CD4-positive, alpha-beta memory T cell (primary cell): ENCODE measurements at regions not wholly inside any gene's neighbourhood (a gene's known extent, or its start where the extent isn't known, plus 50 kb on each side); places are given as distances from the start of the nearest gene placed in this dataset.

Experiments used
- CTCF ChIA-PET: fragments of 350-600 bp; sonication (Branson Sonifier 250); formaldehyde crosslinking; loops from one replicate; lab custom pipeline; 2021; ENCODE audit warnings: inconsistent platforms; ENCODE audit not compliant: partially characterized antibody; lab: Charles Lee
- POLR2A ChIA-PET: fragments of 350-600 bp; sonication (Branson Sonifier 250); formaldehyde crosslinking; loops from one replicate; lab custom pipeline; 2021; ENCODE audit not compliant: partially characterized antibody; lab: Charles Lee
- DNase-seq, 5 donors: peaks; one replicate each; pipeline versions ENCODE4 v3.0.0 to v3.0.0-alpha.2; 2020 to 2022; ENCODE audit warnings: mixed read lengths in 1 of 5
- H3K27ac ChIP-seq: one replicate; pipeline ENCODE4 v1.7.0; 2013; ENCODE audit warnings: low read depth, low read length
- H3K27me3 ChIP-seq: 2 replicates; pipeline ENCODE4 v1.7.0; 2013; ENCODE audit warnings: mild to moderate bottlenecking, low read length, moderate library complexity; ENCODE audit not compliant: insufficient read depth
- H3K36me3 ChIP-seq: 2 replicates; pipeline ENCODE4 v1.7.0; 2013; ENCODE audit warnings: mild to moderate bottlenecking, low read length, moderate library complexity; ENCODE audit not compliant: insufficient read depth
- H3K4me1 ChIP-seq: 2 replicates; pipeline ENCODE4 v1.7.0; 2013; ENCODE audit warnings: mild to moderate bottlenecking, low read length, moderate library complexity; ENCODE audit not compliant: insufficient read depth
- H3K4me3 ChIP-seq, 2 donors: one replicate each; pipeline ENCODE4 v1.7.0; 2013; ENCODE audit warnings: low read length in 2 of 2, mild to moderate bottlenecking in 1 of 2
- H3K9me3 ChIP-seq, 2 donors: one replicate each; pipeline ENCODE4 v1.7.0; 2013; ENCODE audit warnings: low read length in 2 of 2, control low read depth in 1 of 2; ENCODE audit not compliant: control insufficient read depth in 1 of 2
- H3K27ac Mint-ChIP-seq, 7 donors: one replicate each; pipeline ENCODE4 v1.8.0; 2020 to 2021; ENCODE audit warnings: mixed read lengths in 7 of 7, mild to moderate bottlenecking in 6 of 7, inconsistent platforms in 3 of 7, moderate library complexity in 3 of 7
- H3K27me3 Mint-ChIP-seq, 2 donors: one replicate each; pipeline ENCODE4 v1.8.0; 2020 to 2021; ENCODE audit warnings: mixed read lengths in 2 of 2
- H3K36me3 Mint-ChIP-seq, 2 donors: one replicate each; pipeline ENCODE4 v1.8.0; 2020 to 2021; ENCODE audit warnings: mixed read lengths in 2 of 2, inconsistent platforms in 1 of 2, mild to moderate bottlenecking in 1 of 2
- H3K4me1 Mint-ChIP-seq, 4 donors: one replicate each; pipeline ENCODE4 v1.8.0; 2020 to 2021; ENCODE audit warnings: mixed read lengths in 4 of 4, mild to moderate bottlenecking in 1 of 4
- H3K4me3 Mint-ChIP-seq, 8 donors: one replicate each; pipeline ENCODE4 v1.8.0; 2020 to 2021; ENCODE audit warnings: mixed read lengths in 8 of 8, mild to moderate bottlenecking in 7 of 8, moderate library complexity in 6 of 8, inconsistent platforms in 3 of 8
- H3K9me3 Mint-ChIP-seq, 8 donors: one replicate each; pipeline ENCODE4 v1.8.0; 2020 to 2021; ENCODE audit warnings: mixed read lengths in 8 of 8, mild to moderate bottlenecking in 5 of 8, inconsistent platforms in 3 of 8, moderate library complexity in 1 of 8
- intact Hi-C: fragments of 100-400 bp; cut with micrococcal nuclease; formaldehyde crosslinking; loops from one replicate; pipeline ENCODE4 v1.15.1; 2023

- ChIA-PET POLR2A (no interaction called here), CTCF (no interaction called here)
- Histone ChIP-seq H3K27ac (no peak overlapping the region), H3K27me3 (no peaks in the 10 kb centered on the region), H3K4me1 (no peaks in the 10 kb centered on the region), H3K36me3 (no peaks in the 10 kb centered on the region), H3K4me3 (no peak overlapping the region), H3K9me3 (no peaks in the 10 kb centered on the region)
- H3K4me3 Mint-ChIP-seq = no peak overlapping the region
- H3K27ac Mint-ChIP-seq = no peak overlapping the region
- intact Hi-C loops = no loop called here
- no peaks in the 10 kb centered on the region for H3K27me3 Mint-ChIP-seq
- no peak for DNase-seq
- H3K36me3 Mint-ChIP-seq = no peaks in the 10 kb centered on the region
- peaks cover 0 to 2% (median 0%) of the 10 kb centered on the region in 8 donors for H3K9me3 Mint-ChIP-seq
- H3K4me1 Mint-ChIP-seq = no peaks in the 10 kb centered on the region
Observed at GRCh38 chr2:143965493-143966164, 554.3 kb downstream of the ZEB2 start.

- Mint-ChIP-seq H3K27ac (no peak overlapping the region), H3K27me3 (no peaks in the 10 kb centered on the region)
Observed at GRCh38 chr2:143964891-143965290, 555.0 kb downstream of the ZEB2 start.

DNA sequence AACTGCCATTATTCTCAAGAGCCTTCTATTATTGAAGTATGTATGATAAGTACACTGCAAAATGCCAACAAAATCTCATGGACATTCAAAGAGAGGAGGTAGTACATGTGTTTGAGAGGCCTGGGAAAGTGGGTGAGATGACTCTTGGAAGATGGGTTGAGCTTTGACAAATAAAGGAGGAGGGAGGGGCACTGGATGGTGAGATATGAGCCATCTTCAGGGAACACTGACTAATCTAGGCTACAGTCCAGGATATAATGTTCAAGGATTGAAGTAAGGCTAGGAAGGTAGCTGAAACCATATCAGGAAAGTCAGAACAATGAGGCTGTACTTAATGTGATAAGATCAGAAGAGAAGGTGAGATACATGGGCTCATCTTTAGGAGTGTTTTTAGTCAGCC is 559.7 kb downstream of the ZEB2 start:
- no peaks in the 10 kb centered on the region for H3K4me1 ChIP-seq
- H3K9me3 ChIP-seq = no peaks in the 10 kb centered on the region
- Mint-ChIP-seq H3K36me3 (peaks cover 0 to 7% of the 10 kb centered on the region in 2 donors), H3K4me3 (no peak overlapping the region), H3K4me1 (no peaks in the 10 kb centered on the region), H3K9me3 (peaks cover 0 to 6% (median 0%) of the 10 kb centered on the region in 8 donors), H3K27ac (no peak overlapping the region), H3K27me3 (no peaks in the 10 kb centered on the region)
- H3K27me3 ChIP-seq = no peaks in the 10 kb centered on the region
- no peak for DNase-seq
- no peaks in the 10 kb centered on the region for H3K36me3 ChIP-seq
- intact Hi-C loops = no loop called here
- no peak overlapping the region for H3K4me3 ChIP-seq
- POLR2A ChIA-PET = no interaction called here
- CTCF ChIA-PET = no interaction called here
- H3K27ac ChIP-seq = no peak overlapping the region

More at GRCh38 chr2:143964891-143965290, 555.0 kb downstream of the ZEB2 start:
- Histone ChIP-seq H3K36me3 (no peaks in the 10 kb centered on the region), H3K27ac (no peak overlapping the region), H3K4me3 (no peak overlapping the region), H3K27me3 (no peaks in the 10 kb centered on the region), H3K4me1 (no peaks in the 10 kb centered on the region), H3K9me3 (no peaks in the 10 kb centered on the region)
- Mint-ChIP-seq H3K9me3 (peaks cover 0 to 6% (median 0%) of the 10 kb centered on the region in 8 donors), H3K4me1 (no peaks in the 10 kb centered on the region), H3K36me3 (peaks cover 0 to 7% of the 10 kb centered on the region in 2 donors), H3K4me3 (no peak overlapping the region)
- intact Hi-C loops = no loop called here
- CTCF ChIA-PET = no interaction called here
- DNase-seq = no peak
- POLR2A ChIA-PET = no interaction called here

- intact Hi-C loops = no loop called here
Observed at GRCh38 chr2:143957321-143957720, 562.6 kb downstream of the ZEB2 start.

GRCh38 chr2:143955401-143956065 is 564.4 kb downstream of the ZEB2 start:
- Mint-ChIP-seq H3K4me3 (no peak overlapping the region), H3K9me3 (peaks cover 0 to 6% (median 0%) of the 10 kb centered on the region in 8 donors), H3K36me3 (peaks cover 0 to 6% of the 10 kb centered on the region in 2 donors), H3K27ac (no peak overlapping the region), H3K27me3 (no peaks in the 10 kb centered on the region), H3K4me1 (no peaks in the 10 kb centered on the region)
- H3K4me3 ChIP-seq = no peak overlapping the region
- H3K27me3 ChIP-seq = no peaks in the 10 kb centered on the region
- CTCF ChIA-PET = no interaction called here
- DNase-seq = no peak
- intact Hi-C loops = no loop called here
- no peak overlapping the region for H3K27ac ChIP-seq
- H3K36me3 ChIP-seq = no peaks in the 10 kb centered on the region
- no peaks in the 10 kb centered on the region for H3K9me3 ChIP-seq
- POLR2A ChIA-PET = no interaction called here
- H3K4me1 ChIP-seq = no peaks in the 10 kb centered on the region

More at GRCh38 chr2:143957321-143957720, 562.6 kb downstream of the ZEB2 start:
- H3K27ac Mint-ChIP-seq = no peak overlapping the region
- H3K36me3 ChIP-seq = no peaks in the 10 kb centered on the region
- no peaks in the 10 kb centered on the region for H3K27me3 ChIP-seq
- H3K36me3 Mint-ChIP-seq = peaks cover 0 to 7% of the 10 kb centered on the region in 2 donors
- no peak for DNase-seq
- no peak overlapping the region for H3K27ac ChIP-seq
- H3K4me3 Mint-ChIP-seq = no peak overlapping the region
- CTCF ChIA-PET = interaction anchor here (0.9 to 1.2 kb wide), 2 partner anchors 11 to 26 kb away, joined by 3 read pairs; no protein-coding TSS in a partner anchor
- no peak overlapping the region for H3K4me3 ChIP-seq
- no peaks in the 10 kb centered on the region for H3K4me1 Mint-ChIP-seq
- no peaks in the 10 kb centered on the region for H3K9me3 ChIP-seq
- POLR2A ChIA-PET = no interaction called here
- no peaks in the 10 kb centered on the region for H3K27me3 Mint-ChIP-seq
- H3K9me3 Mint-ChIP-seq = peaks cover 0 to 6% (median 0%) of the 10 kb centered on the region in 8 donors
- no peaks in the 10 kb centered on the region for H3K4me1 ChIP-seq

DNA sequence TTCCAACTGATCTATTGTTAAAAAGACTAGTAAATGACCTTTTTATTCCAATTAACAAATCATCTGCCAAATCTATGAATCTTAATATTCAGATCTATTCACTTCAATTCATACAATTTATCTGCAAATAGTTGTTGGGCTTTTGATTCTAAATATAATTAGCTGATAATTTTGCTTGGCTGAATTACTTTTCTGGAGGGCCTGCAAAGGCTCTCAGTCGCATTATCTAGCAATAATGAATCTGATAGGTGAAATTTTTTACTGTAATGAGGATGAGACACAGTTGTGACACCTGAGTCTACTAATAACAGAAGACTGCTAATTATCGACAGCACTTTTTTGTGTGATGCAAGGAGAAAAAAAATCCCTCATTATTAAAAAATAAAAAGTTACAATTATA is 565.1 kb downstream of the ZEB2 start:
- Histone ChIP-seq H3K4me3 (no peak overlapping the region), H3K4me1 (no peaks in the 10 kb centered on the region), H3K27me3 (no peaks in the 10 kb centered on the region), H3K27ac (no peak overlapping the region), H3K36me3 (no peaks in the 10 kb centered on the region), H3K9me3 (no peaks in the 10 kb centered on the region)
- CTCF ChIA-PET = no interaction called here
- no peaks in the 10 kb centered on the region for H3K36me3 Mint-ChIP-seq
- intact Hi-C loops = no loop called here
- POLR2A ChIA-PET = no interaction called here
- H3K4me1 Mint-ChIP-seq = no peaks in the 10 kb centered on the region
- no peaks in the 10 kb centered on the region for H3K9me3 Mint-ChIP-seq
- H3K4me3 Mint-ChIP-seq = no peak overlapping the region
- DNase-seq = no peak
- no peaks in the 10 kb centered on the region for H3K27me3 Mint-ChIP-seq
- H3K27ac Mint-ChIP-seq = no peak overlapping the region

DNA sequence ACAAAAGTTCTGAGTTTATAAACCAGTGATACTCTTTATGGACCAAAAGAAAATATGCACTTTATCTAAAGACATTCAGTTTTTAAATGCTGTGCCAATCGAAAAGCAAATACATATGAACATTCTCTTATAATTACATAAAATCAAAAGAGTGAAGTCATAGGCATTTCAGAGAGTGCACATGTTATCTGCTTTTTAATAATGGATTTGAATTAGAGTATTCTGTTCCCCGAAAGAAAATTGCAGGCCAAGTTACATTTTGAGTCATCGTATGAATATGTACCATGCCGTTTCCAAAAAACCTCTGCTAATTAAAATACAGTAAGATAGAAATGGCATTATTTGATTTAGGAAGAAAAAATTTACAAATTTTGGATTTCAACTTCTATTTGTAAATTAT is 565.7 kb downstream of the ZEB2 start:
- POLR2A ChIA-PET = no interaction called here
- Mint-ChIP-seq H3K4me1 (no peaks in the 10 kb centered on the region), H3K27ac (no peak overlapping the region), H3K36me3 (no peaks in the 10 kb centered on the region), H3K9me3 (no peaks in the 10 kb centered on the region), H3K4me3 (no peak overlapping the region), H3K27me3 (no peaks in the 10 kb centered on the region)
- intact Hi-C loops = no loop called here
- CTCF ChIA-PET = interaction anchor here (1.5 kb wide), 1 partner anchor 9 kb away, joined by 3 read pairs; no protein-coding TSS in a partner anchor
- H3K4me3 ChIP-seq = no peak overlapping the region
- DNase-seq = no peak
- H3K4me1 ChIP-seq = no peaks in the 10 kb centered on the region
- H3K27ac ChIP-seq = no peak overlapping the region
- H3K27me3 ChIP-seq = no peaks in the 10 kb centered on the region
- H3K9me3 ChIP-seq = no peaks in the 10 kb centered on the region
- H3K36me3 ChIP-seq = no peaks in the 10 kb centered on the region
